Testis (tissue), 2 donors: ENCODE measurements at regions not wholly inside any gene's neighbourhood (a gene's known extent, or its start where the extent isn't known, plus 50 kb on each side); places are given as distances from the start of the nearest gene placed in this dataset.

Experiments used
- POLR2A ChIP-seq: fragments of 450-650 bp; IDR thresholded peaks from one replicate; pipeline ENCODE4 v1.6.1; 2017; ENCODE audit warnings: antibody characterized with exemption, mild to moderate bottlenecking, moderate library complexity
- TF ChIP-seq, protein P1 (sequence below), 3 experiments: fragments of 450-650 bp in 2 of 3; fragments of 200-600 bp in 1 of 3; sonication (generic) in 1 of 3; IDR thresholded peaks; one replicate each; pipeline ENCODE4 v1.5.1; 2016 to 2019; ENCODE audit warnings: antibody characterized with exemption in 3 of 3, mild to moderate bottlenecking in 2 of 3, moderate library complexity in 1 of 3

DNA sequence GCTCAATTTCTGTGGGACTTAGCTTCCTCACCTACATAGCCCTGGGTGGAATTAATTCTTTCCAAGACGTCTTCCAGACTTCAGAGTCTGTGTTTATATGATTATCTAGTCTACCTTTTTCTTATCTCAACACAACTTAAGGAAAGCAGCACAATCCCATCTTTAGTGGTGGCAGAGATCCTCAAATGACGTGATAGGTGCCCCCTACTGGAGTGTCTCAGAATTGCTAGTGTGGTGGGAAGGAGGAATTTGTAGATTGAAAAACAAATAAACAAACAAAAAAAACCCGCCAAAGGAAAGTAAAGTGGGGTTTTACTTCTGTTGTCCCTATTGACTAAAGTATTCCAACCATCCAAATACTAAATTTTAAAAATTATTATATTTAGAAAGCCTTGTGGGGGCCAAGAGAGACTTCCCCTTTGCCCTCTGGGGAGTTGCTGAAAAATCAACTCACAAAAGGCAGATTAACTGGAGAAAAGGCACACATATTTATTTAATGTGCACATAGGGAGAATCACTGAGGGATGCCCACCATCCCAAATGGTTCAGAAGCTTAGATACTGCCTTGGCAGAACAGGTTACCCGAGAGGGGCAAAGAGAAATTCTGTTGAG is 283.3 kb downstream of the TMEM167A start:
- TF ChIP-seq, protein P1, sequence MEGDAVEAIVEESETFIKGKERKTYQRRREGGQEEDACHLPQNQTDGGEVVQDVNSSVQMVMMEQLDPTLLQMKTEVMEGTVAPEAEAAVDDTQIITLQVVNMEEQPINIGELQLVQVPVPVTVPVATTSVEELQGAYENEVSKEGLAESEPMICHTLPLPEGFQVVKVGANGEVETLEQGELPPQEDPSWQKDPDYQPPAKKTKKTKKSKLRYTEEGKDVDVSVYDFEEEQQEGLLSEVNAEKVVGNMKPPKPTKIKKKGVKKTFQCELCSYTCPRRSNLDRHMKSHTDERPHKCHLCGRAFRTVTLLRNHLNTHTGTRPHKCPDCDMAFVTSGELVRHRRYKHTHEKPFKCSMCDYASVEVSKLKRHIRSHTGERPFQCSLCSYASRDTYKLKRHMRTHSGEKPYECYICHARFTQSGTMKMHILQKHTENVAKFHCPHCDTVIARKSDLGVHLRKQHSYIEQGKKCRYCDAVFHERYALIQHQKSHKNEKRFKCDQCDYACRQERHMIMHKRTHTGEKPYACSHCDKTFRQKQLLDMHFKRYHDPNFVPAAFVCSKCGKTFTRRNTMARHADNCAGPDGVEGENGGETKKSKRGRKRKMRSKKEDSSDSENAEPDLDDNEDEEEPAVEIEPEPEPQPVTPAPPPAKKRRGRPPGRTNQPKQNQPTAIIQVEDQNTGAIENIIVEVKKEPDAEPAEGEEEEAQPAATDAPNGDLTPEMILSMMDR (IDR thresholded peaks at IDR 0.05), result peak in 2 of 3 experiments; percentile 45 to 71
- no peak for TF ChIP-seq POLR2A
